Activated naive CD4-positive, alpha-beta T cell treated with anti-CD3 and anti-CD28 coated beads for 36 hours (primary cell): ENCODE measurements at regions not wholly inside any gene's neighbourhood (a gene's known extent, or its start where the extent isn't known, plus 50 kb on each side); places are given as distances from the start of the nearest gene placed in this dataset.
"Not testable (repeated sequence)": the region's sequence is repeated elsewhere in the genome, so short reads cannot be mapped to it uniquely, and the experiment has no call there.

Experiments used
- CTCF ChIA-PET: fragments of 350-600 bp; sonication (Branson Sonifier 250); formaldehyde crosslinking; loops from one replicate; lab custom pipeline; 2021; ENCODE audit warnings: antibody characterized with exemption; lab: Charles Lee
- DNase-seq: peaks from one replicate; pipeline ENCODE4 v3.0.0-alpha.2; 2020
- H3K27ac Mint-ChIP-seq: one replicate; pipeline ENCODE4 v1.8.0; 2021; ENCODE audit warnings: mild to moderate bottlenecking, mixed read lengths
- H3K27me3 Mint-ChIP-seq: one replicate; pipeline ENCODE4 v1.8.0; 2021; ENCODE audit warnings: low read depth, mixed read lengths
- H3K36me3 Mint-ChIP-seq: one replicate; pipeline ENCODE4 v1.8.0; 2021; ENCODE audit warnings: low read depth, mixed read lengths
- H3K4me1 Mint-ChIP-seq: one replicate; pipeline ENCODE4 v1.8.0; 2021; ENCODE audit warnings: low read depth, mixed read lengths
- H3K4me3 Mint-ChIP-seq: one replicate; pipeline ENCODE4 v1.8.0; 2021; ENCODE audit warnings: mild to moderate bottlenecking, moderate library complexity, mixed read lengths
- H3K9me3 Mint-ChIP-seq: one replicate; pipeline ENCODE4 v1.8.0; 2021; ENCODE audit warnings: mixed read lengths
- intact Hi-C: fragments of 100-400 bp; cut with micrococcal nuclease; formaldehyde crosslinking; loops from one replicate; pipeline ENCODE4 v1.15.1; 2023

DNA sequence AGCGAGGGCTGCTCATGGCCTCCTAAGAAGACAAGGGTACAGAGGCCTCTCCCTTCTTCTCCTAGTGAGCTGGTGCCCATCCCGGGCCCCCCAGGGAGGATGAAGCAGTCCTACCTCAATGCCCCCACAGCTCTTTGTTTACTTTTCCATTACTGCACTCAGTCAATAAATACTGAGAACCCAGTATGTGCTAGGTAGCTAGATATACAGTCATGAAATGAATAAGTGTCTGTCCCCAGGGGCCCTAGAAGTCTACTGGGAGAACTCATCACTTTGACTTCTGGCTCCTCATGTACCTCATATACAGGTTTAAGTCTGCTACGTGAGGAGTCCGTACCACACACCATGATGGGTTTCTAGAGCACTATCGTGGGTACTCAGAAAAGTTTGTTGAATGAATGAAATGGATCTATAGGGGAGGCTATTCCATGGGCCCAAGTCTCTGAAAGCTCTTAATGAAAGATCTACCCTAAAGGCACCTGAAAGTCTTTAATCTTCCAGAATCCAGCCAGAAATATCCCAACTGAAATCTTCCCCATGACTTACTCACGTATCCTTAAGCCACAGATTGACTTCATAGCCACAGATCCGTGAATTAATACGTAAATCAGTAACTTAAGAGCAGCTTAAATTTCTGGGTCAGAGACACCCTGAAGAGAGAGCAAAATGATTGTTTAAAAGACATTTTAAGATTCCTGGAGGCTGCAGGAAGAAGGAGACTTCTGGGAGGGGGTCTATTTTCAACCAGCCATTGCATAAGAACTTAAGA, 51.6 kb upstream of the POMP start:
- Mint-ChIP-seq H3K27me3 (peaks cover 4% of the 10 kb centered on the region), H3K27ac (no peak overlapping the region), H3K4me1 (peaks cover 19% of the 10 kb centered on the region), H3K4me3 (no peak overlapping the region), H3K36me3 (no peaks in the 10 kb centered on the region), H3K9me3 (no peaks in the 10 kb centered on the region)
- no peak for DNase-seq
- intact Hi-C loops: no loop called here
- CTCF ChIA-PET: interaction anchor here (0.6 kb wide), 1 partner anchor 29 kb away, joined by 3 read pairs; no protein-coding TSS in a partner anchor

DNA sequence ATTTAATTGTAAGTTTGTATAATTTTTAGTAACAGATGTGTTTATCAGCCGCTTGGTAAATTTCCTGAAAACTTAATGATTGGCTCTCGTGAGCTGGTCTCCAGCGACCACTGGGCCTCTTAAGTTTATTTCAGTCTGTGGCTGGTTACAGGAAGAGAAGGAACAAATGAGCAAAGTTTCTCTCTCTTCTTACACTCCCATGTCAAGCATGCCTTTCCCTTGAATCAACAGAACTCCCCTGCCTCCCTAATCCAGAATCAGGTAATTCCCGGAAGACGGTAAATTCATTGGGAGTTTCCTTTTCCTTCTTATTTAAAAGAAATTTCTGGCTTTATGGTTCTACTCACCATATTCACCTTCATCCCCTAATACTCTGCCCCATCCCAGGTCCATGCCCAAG, 52.5 kb upstream of the POMP start:
- H3K4me1 Mint-ChIP-seq: peaks cover 10% of the 10 kb centered on the region
- H3K36me3 Mint-ChIP-seq: no peaks in the 10 kb centered on the region
- no peak for DNase-seq
- H3K27ac Mint-ChIP-seq: no peak overlapping the region
- intact Hi-C loops: no loop called here
- H3K4me3 Mint-ChIP-seq: no peak overlapping the region
- no peaks in the 10 kb centered on the region for H3K9me3 Mint-ChIP-seq
- peaks cover 7% of the 10 kb centered on the region for H3K27me3 Mint-ChIP-seq
- CTCF ChIA-PET: no interaction called here

DNA sequence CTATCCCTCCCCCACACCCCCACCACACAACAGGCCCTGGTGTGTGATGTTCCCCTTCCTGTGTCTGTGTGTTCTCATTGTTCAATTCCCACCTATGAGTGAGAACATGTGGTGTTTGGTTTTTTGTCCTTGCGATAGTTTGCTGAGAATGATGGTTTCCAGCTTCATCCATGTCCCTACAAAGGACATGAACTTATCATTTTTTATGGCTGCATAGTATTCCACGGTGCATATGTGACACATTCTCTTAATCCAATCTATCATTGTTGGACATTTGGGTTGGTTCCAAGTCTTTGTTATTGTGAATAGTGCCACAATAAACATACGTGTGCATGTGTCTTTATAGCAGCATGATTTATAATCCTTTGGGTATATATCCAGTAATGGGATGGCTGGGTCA, 53.8 kb upstream of the POMP start:
- H3K27ac Mint-ChIP-seq, H3K36me3 Mint-ChIP-seq, intact Hi-C loops, H3K4me3 Mint-ChIP-seq, CTCF ChIA-PET, H3K27me3 Mint-ChIP-seq, H3K9me3 Mint-ChIP-seq, H3K4me1 Mint-ChIP-seq, DNase-seq: not testable (repeated sequence)

DNA sequence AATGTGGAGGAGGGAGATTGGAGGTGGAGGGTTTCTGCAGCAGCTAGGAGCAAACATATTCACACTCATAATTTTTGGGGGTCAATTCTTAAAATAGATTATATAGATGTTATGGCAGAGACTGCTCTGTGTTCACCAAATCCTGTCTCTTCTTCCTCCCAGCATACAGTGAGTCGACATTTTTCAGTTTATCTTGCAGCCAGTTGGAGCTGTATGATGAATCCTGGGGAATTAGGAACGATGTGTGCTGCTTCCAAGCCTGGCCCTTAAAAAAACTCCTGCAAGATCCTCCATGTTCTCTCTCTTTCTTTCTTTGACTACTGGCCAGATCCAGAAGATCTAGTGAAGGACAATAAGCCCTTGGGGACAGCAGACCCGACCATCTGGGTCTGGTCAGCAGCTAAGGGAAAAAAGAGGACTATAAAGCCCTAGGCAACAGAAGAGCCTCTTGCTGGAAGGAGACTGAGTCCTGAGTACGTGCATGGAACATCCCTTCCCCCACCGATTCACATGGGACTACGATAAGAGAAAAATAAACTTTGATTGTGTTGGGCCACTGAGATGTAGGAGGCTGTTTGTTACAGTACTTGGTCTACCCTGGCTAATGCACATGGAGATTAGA, 55.8 kb upstream of the POMP start:
- intact Hi-C loops: no loop called here
- Mint-ChIP-seq H3K4me1 (no peaks in the 10 kb centered on the region), H3K36me3 (no peaks in the 10 kb centered on the region), H3K9me3 (peaks cover 2% of the 10 kb centered on the region), H3K27me3 (peaks cover 7% of the 10 kb centered on the region), H3K27ac (no peak overlapping the region), H3K4me3 (no peak overlapping the region)
- CTCF ChIA-PET: no interaction called here
- no peak for DNase-seq

DNA sequence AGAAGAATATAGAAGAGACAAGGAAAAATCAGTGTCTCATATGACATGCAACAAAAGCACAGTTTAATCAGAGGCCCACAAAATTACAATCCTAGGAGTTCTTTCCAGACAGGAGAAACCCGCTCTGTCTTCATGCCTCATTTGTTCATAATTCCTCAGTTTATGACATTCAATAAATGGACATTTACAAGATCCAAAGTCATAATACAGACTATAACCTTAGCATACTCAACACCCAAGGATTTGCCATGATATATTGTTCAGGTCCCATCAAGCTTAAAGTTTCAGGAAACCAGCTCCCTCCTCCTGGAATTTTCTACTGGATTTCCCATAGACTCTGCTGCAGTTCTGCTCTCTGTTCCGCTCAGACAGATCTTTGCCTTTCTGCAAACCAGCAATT, 56.4 kb upstream of the POMP start:
- no peaks in the 10 kb centered on the region for H3K4me1 Mint-ChIP-seq
- H3K27me3 Mint-ChIP-seq: peaks cover 7% of the 10 kb centered on the region
- H3K36me3 Mint-ChIP-seq: no peaks in the 10 kb centered on the region
- CTCF ChIA-PET: no interaction called here
- peaks cover 2% of the 10 kb centered on the region for H3K9me3 Mint-ChIP-seq
- no peak overlapping the region for H3K27ac Mint-ChIP-seq
- intact Hi-C loops: no loop called here
- no peak overlapping the region for H3K4me3 Mint-ChIP-seq
- no peak for DNase-seq

DNA sequence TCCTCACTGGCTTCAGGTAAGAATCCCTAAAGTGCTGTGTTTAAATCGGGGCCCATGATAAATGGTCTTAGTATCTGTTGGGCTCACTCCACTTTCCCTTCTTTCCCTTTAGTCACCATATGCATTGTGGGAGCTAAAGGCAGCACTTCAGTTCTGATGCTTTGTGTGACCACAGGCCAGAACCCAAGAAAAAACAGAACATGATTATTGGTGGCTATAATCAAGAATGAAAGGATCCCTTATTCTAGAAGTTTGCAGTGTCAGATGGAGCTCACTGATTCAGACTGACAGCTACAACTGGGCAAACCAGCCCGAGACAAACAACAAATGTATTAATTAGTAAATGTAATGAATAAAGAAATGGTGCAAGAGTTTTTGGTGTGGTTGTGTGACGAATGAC, 57.3 kb upstream of the POMP start:
- no peaks in the 10 kb centered on the region for H3K36me3 Mint-ChIP-seq
- no peak overlapping the region for H3K27ac Mint-ChIP-seq
- peaks cover 8% of the 10 kb centered on the region for H3K27me3 Mint-ChIP-seq
- no peak overlapping the region for H3K4me3 Mint-ChIP-seq
- H3K4me1 Mint-ChIP-seq: no peaks in the 10 kb centered on the region
- intact Hi-C loops: no loop called here
- CTCF ChIA-PET: no interaction called here
- no peak for DNase-seq
- H3K9me3 Mint-ChIP-seq: peaks cover 2% of the 10 kb centered on the region

- no peaks in the 10 kb centered on the region for H3K36me3 Mint-ChIP-seq
- H3K4me1 Mint-ChIP-seq: no peaks in the 10 kb centered on the region
- H3K27me3 Mint-ChIP-seq: peaks cover 20% of the 10 kb centered on the region
- H3K27ac Mint-ChIP-seq: no peak overlapping the region
- intact Hi-C loops: no loop called here
- peaks cover 2% of the 10 kb centered on the region for H3K9me3 Mint-ChIP-seq
- H3K4me3 Mint-ChIP-seq: no peak overlapping the region
- CTCF ChIA-PET: no interaction called here
- DNase-seq: no peak
Observed at GRCh38 chr13:28597641-28598040, 61.3 kb upstream of the POMP start.

DNA sequence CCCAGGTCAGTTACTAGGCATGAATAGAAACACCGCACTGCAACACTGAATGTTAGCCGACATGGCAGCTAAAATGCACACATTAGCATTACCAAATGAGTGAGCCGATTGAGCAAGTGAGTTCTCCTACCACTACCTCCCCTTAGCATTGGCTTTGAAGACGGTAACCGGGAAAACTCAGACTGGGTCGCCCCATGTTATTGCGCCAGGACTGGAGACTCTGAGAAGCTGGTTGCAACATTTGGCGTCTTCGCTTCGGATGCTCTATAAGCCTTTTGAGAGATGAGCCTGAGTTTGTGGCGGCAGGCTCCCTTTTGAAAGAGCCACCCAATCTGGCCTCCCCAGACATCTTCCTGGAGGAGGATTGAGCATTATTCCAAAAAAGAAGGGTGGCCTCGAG, 68.5 kb upstream of the POMP start:
- H3K27me3 Mint-ChIP-seq: peaks cover 14% of the 10 kb centered on the region
- no peak overlapping the region for H3K4me3 Mint-ChIP-seq
- H3K36me3 Mint-ChIP-seq: no peaks in the 10 kb centered on the region
- intact Hi-C loops: no loop called here
- CTCF ChIA-PET: no interaction called here
- H3K4me1 Mint-ChIP-seq: peaks cover 5% of the 10 kb centered on the region
- no peak overlapping the region for H3K27ac Mint-ChIP-seq
- H3K9me3 Mint-ChIP-seq: no peaks in the 10 kb centered on the region
- no peak for DNase-seq

DNA sequence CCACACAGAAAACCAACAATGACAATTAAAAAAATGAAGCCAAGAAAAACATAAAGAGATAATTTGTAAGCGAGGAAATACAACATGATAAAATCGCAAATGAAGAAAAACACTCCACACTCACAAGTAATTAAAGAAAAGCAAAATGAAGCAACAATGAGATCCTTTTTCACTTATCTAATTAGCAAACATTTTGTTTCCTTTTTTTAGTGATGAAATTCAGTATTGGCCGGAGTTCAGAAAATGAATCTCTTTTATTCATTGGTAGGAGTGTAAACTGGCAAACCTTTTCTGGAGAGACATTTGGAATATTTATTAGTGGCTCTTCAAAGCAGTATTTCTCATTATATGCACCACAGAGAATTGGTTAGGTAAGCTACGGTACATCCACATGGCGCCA, 70.6 kb upstream of the POMP start:
- Mint-ChIP-seq H3K4me3 (no peak overlapping the region), H3K36me3 (no peaks in the 10 kb centered on the region), H3K27ac (no peak overlapping the region), H3K4me1 (peaks cover 6% of the 10 kb centered on the region), H3K27me3 (peaks cover 6% of the 10 kb centered on the region), H3K9me3 (no peaks in the 10 kb centered on the region)
- no peak for DNase-seq
- intact Hi-C loops: no loop called here
- CTCF ChIA-PET: no interaction called here

- H3K9me3 Mint-ChIP-seq: no peaks in the 10 kb centered on the region
- CTCF ChIA-PET: no interaction called here
- DNase-seq: no peak
- H3K27ac Mint-ChIP-seq: no peak overlapping the region
- peaks cover 15% of the 10 kb centered on the region for H3K4me1 Mint-ChIP-seq
- no peaks in the 10 kb centered on the region for H3K36me3 Mint-ChIP-seq
- intact Hi-C loops: no loop called here
- peaks cover 6% of the 10 kb centered on the region for H3K27me3 Mint-ChIP-seq
- no peak overlapping the region for H3K4me3 Mint-ChIP-seq
Observed at GRCh38 chr13:28587174-28587540, 71.8 kb upstream of the POMP start.

DNA sequence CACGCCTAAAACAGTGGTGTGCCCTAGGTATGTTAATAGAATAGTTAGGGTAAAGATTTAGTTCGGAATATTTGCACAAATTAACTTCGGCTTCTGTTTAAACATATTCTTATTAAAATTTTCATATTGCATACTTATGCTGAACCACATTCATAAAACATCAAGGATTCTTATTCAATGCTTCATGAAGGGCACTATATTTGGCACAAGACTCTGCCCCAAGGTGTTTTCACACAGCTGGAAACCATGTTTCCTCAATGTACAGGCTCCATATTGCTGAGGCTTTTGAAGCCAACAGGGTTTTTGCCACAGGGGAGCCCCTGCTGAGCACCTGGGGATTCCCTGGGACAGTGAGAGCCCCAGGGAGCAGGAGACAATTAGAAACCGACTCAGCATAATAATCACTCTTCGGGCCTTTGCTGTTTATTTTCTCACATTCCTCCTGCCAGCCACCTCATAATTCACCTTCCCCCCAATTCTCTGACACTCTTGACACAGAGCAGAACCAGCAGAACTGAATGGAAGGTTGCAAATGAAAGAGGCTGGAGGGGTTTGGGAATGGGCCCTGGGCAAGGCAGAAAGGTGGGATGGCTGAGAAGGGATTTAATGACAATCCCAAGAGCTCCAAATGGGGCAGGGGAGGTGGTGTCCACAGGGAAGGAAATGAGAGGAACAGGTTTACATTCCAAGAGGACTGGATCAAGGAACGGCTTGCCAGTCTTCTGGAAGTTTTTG, 72.3 kb upstream of the POMP start:
- intact Hi-C loops: no loop called here

GRCh38 chr13:28585561-28585960, 73.4 kb upstream of the POMP start:
- H3K36me3 Mint-ChIP-seq: no peaks in the 10 kb centered on the region
- intact Hi-C loops: no loop called here
- H3K27me3 Mint-ChIP-seq: peaks cover 4% of the 10 kb centered on the region
- no peak overlapping the region for H3K4me3 Mint-ChIP-seq
- no peak for DNase-seq
- H3K4me1 Mint-ChIP-seq: peaks cover 15% of the 10 kb centered on the region
- no peak overlapping the region for H3K27ac Mint-ChIP-seq
- no peaks in the 10 kb centered on the region for H3K9me3 Mint-ChIP-seq
- CTCF ChIA-PET: no interaction called here

More for the DNA sequence above, 72.3 kb upstream of the POMP start:
- Mint-ChIP-seq H3K36me3 (no peaks in the 10 kb centered on the region), H3K9me3 (no peaks in the 10 kb centered on the region), H3K27ac (no peak overlapping the region), H3K27me3 (peaks cover 4% of the 10 kb centered on the region), H3K4me3 (no peak overlapping the region), H3K4me1 (peaks cover 15% of the 10 kb centered on the region)
- CTCF ChIA-PET: no interaction called here
- DNase-seq: no peak
